Gastroesophageal sphincter (tissue), 3 donors: ENCODE measurements at regions not wholly inside any gene's neighbourhood (a gene's known extent, or its start where the extent isn't known, plus 50 kb on each side); places are given as distances from the start of the nearest gene placed in this dataset.

Source experiments
- EP300 ChIP-seq: sonication (generic); formaldehyde crosslinking; IDR thresholded peaks from one replicate; pipeline ENCODE4 v1.6.1; 2017; ENCODE audit warnings: antibody characterized with exemption, mild to moderate bottlenecking
- POLR2A ChIP-seq, 2 donors: fragments of 450-650 bp; IDR thresholded peaks; one replicate each; pipeline ENCODE4 v1.6.1; 2017; ENCODE audit warnings: antibody characterized with exemption in 2 of 2, mild to moderate bottlenecking in 2 of 2, moderate library complexity in 1 of 2
- POLR2AphosphoS5 ChIP-seq: sonication (generic); formaldehyde crosslinking; IDR thresholded peaks from one replicate; pipeline ENCODE4 v1.6.1; 2017; ENCODE audit warnings: antibody characterized with exemption
- TF ChIP-seq, protein P1 (sequence below), 4 experiments: fragments of 200-600 bp in 2 of 4; fragments of 450-650 bp in 2 of 4; sonication (generic) in 1 of 4; IDR thresholded peaks; one replicate each; pipeline ENCODE4 v1.5.1; 2017 to 2019; ENCODE audit warnings: antibody characterized with exemption in 4 of 4, mild to moderate bottlenecking in 2 of 4, moderate library complexity in 2 of 4

DNA sequence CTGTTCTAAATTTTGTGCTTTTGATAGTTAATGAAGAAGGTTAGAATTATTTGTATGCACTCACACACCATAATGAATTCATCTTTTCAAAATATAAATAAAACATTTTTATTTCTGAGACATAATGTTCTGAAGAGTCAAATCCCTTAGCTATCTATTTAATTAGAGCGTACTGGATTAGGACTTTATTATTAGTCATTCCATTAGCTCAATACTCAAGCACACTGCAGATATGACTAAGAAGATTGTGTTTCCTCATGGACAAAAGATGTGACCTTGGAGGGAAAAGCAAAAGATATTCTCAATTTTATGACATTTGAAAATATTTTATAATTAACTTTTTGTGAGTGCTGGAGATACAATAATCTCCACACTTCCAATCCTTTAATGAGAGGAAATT, 666.4 kb downstream of the CD109 start:
- TF ChIP-seq, protein P1, sequence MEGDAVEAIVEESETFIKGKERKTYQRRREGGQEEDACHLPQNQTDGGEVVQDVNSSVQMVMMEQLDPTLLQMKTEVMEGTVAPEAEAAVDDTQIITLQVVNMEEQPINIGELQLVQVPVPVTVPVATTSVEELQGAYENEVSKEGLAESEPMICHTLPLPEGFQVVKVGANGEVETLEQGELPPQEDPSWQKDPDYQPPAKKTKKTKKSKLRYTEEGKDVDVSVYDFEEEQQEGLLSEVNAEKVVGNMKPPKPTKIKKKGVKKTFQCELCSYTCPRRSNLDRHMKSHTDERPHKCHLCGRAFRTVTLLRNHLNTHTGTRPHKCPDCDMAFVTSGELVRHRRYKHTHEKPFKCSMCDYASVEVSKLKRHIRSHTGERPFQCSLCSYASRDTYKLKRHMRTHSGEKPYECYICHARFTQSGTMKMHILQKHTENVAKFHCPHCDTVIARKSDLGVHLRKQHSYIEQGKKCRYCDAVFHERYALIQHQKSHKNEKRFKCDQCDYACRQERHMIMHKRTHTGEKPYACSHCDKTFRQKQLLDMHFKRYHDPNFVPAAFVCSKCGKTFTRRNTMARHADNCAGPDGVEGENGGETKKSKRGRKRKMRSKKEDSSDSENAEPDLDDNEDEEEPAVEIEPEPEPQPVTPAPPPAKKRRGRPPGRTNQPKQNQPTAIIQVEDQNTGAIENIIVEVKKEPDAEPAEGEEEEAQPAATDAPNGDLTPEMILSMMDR (IDR thresholded peaks at IDR 0.05): no peak
- TF ChIP-seq POLR2AphosphoS5 (no peak), POLR2A (IDR thresholded peaks at IDR 0.05) (no peak), EP300 (no peak)
